GM21367 (cell line): ENCODE measurements at regions not wholly inside any gene's neighbourhood (a gene's known extent, or its start where the extent isn't known, plus 50 kb on each side); places are given as distances from the start of the nearest gene placed in this dataset.

Experiments
- ATAC-seq: cut with Tn5 transposase; IDR thresholded peaks from one replicate; pipeline ENCODE4 v1.9.1; 2021; ENCODE audit not compliant: unreplicated experiment

DNA sequence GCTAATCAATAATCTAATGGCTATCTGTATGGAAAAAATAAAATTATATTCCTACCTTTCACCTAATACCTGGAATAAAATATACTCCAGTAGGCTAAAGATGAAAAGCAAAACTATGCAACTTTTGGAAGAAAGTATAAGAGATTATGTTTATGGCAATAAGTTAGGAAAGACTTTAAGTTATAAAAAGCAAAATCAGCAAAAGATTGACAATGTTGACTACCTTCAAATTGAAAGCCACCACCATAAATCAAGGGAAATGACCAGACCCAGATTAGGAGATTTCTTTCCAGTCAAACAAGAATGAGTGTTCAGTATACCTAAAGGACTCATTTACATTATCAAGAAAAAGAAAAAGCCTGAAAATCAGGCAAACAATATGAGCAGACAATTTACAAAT lies 159.1 kb upstream of the ZBED5 start:
- ATAC-seq: no peak

DNA sequence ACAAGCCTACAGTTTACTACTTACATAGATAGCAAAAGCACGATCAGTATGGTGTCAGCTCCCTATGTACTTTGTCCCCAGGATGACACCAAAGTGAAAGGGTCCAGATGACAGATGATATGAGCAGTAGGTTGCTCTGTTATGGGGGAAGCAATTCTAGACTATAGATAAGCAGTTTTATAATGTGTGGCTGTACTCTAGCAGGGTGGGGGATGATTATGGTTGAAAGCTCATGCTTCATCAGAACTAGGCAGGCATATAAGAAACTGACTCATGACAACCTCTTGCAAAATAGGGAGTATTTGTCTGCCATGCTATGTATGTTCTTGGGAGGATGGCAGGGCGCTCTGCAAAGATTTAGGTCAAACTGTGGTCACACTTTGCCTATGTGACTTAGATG lies 158.2 kb upstream of the ZBED5 start:
- no peak for ATAC-seq

DNA sequence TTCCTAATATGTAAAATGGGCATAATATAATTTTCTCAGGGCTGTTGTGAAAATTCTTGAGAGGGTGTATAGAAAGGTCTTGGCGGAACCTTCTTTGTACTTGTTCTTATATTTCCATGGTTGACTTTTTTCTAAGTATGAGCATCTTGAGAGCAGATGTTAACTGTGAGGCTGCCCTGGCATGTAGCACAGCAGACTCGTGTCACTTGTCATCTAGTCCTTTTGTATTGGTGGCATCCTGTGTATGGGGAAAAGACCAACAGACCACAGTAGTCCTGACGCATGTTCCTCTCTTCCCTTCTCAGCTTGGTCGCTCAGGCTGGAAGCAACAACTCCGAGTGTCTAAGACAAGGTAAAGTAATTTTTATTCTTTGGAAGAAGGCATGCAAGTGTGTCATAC lies 153.8 kb upstream of the ZBED5 start:
- ATAC-seq: no peak

DNA sequence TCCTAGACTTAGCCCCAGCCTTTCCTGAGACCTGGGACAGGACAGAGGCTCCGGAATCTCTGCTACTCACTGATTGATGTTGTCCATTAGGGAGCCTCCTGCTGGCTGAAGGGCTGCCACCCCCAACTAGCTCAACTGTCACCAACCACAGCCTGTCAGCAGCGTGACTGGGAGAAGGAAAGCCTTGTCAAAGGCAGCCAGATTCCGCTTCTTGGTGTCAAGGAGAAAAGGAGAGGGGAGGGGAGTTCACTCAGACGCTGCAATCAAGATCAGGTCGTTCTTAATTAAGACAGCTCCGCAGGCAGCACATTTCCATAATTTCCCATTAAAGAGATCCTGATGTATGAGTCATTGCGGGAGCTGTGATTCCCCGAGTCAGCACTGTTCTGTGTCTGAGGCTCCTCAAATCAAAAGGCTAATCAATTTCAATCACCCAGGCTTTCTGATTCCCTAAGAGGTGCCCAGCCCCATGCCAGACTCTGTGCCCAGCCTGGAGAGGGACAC lies 152.8 kb upstream of the ZBED5 start:
- no peak for ATAC-seq

DNA sequence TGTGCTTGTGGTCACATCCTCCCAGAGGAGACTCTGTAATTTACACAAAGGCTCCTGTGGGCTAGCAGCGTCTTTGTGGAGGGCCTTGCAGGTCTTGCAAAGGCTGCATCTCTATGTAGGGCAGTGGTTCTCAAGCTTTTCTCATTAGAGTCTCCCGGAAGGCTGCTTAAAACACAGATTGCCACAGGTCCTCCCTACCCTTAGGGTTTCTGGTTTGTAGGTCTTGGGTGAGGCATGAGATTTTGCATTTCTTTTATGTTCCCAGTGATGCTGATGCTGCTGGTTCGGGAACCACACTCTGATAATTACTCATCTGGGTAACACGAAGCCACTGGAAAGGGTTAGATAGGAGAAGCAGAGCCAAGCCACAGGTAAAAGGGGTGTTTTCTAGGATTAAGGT lies 151.3 kb upstream of the ZBED5 start:
- ATAC-seq: no peak

DNA sequence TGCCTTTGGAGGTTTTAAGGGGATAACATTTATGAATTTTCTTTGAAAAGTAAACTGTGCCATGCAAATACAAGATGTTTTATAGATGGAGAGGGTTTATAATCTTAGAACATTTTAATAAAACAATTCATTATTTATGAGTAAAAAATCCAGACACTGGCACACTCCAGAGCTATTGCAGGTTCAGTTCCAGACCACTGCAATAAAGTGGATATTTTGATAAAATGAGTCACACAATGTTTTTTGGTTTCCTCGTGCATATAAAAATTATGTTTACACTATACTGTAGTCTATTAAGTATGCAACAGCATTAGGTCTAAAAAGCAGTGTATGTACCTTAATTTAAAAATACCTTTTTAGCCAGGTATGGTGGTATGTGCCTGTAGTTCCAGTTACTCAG lies 146.2 kb upstream of the ZBED5 start:
- no peak for ATAC-seq

DNA sequence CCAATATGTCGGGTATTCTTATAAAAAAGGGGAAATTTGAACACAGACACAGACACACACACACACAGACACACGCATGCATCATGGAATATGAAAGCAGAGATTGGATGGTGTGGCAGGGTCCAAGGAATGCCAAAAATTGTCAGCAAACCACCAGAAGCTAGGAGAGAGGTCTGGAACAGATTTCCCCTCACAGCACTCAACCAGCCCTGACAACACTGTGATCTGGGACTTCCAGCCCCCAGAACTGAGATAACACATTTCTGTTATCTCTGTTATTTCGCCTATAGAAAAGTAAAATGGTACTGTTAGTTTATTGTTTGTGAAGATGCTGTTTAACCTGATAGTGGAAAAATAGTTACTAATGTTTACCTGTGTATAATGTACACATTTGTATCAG lies 145.4 kb upstream of the ZBED5 start:
- no peak for ATAC-seq

DNA sequence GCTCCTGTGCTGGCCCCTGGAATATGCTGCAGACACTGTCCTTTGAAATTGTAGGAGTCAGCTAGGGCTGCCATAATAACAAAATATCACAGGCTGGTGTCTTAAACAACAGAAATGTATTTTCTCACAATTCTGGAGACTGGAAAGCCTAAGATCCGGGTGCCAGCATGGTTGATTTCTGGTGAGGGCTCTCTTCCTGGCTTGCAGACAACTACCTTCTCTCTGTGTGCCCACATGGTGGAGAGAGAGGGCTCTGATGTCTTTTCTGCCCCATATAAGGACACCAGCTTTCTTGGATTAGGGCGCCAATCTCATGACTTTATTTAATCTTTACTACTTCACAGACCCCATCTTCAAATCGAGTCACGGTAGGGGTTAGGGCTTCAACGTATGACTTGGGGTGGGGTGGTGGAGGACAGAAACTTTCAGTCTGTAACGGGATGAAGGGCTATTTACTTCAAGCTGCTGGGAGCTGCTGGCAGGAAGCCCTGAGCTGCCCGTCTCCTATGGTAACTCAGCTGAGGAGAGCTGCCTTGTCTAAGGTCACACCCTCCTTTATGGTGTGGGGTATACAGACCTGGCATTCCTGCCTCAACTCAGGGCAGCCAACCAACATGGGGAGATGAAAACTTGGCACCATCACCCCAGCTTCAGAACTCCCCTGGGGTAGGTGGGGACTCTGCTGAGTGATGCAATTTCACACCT lies 142.9 kb upstream of the ZBED5 start:
- no peak for ATAC-seq

DNA sequence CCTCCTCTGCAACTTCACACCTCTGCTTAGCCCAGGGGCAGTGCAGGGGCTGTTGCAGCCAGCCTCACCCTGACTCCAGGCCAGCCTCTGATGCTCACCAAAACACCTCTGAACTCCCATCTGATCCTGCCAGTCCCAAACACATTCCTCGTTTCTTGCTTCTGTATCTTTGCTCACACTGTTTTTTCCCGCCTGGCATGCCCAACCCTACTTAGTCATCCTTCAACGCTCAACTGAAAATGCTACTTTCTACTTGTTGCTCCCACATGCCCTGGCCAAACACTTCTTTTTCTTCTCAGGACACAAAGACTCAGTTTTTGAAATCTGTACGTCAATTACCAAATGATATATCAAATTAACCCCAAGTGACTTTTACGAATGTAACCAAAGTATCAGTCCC lies 140.8 kb upstream of the ZBED5 start:
- ATAC-seq: no peak

DNA sequence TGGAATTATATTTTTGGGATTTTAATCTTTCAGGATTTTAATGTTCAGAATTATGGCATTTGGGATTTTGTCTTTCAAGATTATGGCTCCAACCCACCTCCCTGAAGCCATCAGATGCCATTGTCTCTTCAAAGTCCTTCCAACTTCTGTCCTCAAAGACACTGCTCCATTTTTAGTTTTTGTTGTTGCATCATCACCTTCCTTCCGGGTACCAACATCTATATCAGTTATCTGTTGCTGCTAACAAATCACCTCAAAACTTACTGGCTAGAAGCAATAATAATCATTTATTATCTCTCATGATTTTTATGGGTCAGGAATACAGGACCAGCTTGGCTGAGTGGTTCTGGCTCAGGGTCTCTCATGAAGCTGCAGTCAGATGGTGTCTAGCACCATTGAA lies 138.8 kb upstream of the ZBED5 start:
- ATAC-seq: no peak

DNA sequence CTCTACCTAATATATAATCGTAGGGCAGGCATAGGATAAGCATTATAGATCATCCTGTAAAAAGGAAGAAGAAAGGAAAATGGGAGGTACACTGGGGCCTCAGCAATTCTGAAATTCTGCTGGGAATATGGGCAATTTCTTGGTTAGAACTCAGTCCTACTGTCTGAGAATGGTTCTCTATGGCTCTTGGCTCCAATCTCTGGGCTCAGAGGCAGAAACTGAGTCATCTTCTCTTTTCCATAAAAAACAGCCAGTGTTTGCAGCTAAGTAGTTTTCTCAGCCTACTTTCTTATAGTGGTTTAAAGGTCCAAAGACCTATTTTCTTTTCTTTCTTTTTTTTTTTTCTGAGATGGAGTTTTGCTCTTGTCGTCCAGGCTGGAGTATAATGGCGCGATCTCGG lies 135.8 kb upstream of the ZBED5 start:
- ATAC-seq: no peak

DNA sequence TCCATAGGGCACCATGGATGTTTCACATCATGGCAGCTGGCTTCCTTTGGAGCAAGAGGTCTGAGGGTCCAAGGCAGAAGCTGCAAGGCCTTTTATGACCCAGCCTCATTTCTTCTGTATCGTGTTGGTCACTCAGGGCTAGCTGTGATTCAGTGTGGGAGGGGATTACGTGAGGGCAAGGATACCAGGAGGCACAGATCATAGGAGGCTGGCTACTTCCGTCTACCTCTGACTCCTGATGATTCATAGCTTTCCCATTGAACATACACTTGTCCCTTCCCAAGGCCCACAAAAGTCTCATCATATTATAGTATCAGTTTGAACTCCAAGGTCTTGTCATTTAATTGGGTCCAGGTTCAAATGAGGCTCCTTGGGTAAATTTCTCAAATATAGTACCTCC lies 135.3 kb upstream of the ZBED5 start:
- no peak for ATAC-seq

DNA sequence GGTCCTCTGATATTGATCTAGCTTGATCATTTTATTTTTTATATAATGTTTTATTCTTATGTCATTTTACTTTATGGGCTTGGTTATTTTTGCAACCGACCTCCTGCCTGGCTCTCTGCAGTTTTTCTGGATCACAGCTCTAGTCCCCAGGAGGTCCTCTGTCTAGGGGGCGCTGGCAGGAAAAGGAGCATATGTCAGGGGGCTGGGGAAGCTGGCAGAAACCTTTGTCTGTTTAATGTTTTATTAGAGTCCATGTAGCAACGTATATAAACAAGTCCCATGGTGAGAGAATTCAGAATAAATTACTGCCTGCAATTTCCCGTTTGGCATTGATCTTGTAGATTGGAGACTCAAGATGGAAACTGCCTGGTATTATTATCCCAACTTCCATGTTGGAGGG lies 133.5 kb upstream of the ZBED5 start:
- ATAC-seq: no peak

DNA sequence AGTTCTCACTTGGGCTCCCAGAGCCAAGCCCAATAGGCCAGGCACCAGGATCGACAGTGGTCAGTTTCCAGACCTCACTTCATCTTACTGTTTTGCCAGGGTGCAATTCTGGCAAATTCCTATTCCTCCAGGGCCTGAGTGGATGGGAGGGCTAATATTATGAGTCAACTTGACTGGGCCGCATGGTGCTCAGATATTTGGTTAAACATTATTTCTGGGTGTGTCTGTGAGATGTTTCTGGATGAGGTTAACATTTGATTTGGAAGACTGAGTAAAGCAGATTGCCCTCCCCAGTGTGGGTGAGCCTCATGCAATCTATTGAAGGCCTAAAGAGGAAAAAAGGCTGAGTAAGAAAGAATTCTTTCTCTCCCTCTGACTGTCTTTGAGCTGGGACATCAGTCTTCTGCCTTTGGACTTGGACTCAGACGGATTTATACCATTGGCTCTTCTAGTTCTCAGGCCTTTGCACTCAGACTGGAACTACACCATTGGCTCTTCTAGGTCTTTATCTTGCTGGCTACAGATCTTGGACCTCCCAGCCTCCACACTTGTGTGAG lies 132.9 kb upstream of the ZBED5 start:
- ATAC-seq: no peak

DNA sequence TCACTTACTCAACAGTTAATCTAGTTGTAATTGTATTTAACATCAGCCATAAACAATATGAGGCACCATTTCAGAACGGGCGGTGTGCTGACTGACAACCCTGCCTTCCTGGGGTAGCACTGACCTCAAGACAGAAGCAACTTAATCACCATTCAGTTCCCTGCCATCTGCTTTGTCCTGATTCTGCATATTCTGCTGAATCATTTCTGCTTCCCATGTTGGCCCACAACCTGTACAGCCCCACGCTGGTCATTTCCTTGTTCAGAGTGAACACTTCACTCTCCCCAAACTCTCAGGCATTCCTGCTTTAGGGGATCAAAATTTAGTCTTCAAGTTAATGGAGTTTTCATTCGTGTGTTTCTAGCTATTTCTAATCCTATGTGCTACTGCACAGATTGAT lies 132.3 kb upstream of the ZBED5 start:
- no peak for ATAC-seq

DNA sequence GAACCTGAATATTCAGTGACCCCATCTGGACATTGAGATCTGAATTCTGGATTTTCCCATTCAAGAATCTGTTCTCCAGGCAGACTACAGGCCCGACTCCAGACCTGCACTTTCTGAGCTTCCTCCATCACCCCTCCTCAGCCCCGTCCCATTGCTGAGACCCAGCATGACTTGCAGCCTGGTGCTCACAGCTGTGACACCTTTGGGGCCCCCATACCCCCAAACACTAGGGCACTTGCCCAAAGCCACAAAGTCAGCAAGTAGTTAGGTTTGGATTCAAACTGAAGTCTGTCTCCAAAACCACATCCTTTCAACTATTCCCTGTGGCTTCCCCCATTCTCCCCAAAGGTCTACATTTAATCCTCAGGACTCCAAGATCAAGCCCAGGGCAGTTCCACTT lies 128.2 kb upstream of the ZBED5 start:
- no peak for ATAC-seq

DNA sequence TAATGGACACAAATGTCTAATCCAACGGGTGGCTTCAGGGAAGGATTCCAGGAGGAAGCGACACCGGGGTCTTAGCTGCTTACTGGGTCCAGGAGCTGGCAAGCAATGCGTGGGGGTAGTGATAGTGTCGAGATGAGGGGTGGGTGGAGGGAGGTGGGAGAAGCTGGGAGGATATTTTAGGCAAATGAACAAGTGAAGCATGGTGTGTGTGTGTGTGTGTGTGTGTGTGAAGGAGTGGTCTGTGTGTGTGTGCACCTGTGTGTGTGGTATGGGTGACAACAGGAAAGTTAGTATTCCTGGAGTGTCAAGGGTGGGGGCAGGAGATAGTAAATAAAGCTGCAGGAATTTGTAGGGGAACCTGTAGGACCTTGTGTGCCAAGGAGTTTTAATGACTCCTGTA lies 126.9 kb upstream of the ZBED5 start:
- no peak for ATAC-seq

DNA sequence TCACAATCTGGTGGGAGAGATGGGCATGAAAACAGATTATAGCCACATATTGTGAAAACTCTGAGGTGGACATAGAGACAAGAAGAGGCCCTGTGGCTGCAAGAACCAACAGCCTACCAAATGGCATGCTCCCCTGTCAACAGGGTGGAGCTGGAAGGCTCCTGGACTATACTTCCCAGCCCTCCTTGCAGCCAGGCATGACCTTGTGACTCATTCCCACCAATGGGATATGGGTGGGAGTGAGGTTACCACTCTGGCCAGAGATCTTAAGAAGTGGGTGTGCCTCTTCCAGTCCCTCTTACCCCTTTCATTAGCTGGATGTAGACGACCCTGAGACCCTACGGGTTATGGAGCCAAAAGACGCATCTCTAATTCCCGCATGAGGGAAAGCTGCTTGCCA lies 126.4 kb upstream of the ZBED5 start:
- ATAC-seq: no peak

DNA sequence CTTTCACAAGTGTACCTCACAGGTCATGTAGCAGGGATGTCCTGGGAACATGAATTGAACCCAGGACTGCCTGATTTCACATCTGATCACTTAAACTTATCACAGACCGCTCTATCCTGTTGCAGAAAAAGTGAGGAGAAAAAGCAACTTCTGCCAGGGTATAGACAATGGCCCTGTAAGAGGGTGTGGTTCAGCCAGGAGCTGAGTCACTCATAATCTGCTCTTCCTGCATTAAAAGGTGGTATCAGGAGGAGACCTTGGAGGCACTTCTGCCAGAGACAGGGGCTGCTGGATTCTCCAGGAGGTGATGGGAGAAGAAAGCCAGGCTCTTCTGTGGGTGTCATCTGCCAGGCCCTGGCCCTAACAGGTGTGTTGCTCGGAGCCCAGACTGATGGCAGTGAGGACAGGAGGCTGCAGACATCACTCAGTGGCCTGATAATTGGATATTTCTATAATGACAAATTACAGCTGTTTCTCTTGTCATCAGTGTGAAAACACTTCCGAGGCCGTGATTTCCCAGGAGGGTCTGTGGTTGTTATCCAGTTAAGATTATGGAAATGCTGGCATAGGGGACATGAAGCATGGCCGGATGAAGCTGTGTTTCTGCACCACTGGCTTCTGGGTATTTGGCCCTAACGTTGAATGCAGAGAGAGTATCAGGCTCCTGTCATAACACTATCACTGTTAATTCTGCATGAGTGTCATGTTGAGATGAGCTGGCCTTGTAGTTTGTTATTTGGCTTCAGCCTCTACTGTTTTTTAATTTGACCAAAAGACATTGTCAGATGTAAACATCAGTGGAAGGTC lies 125.1 kb upstream of the ZBED5 start:
- no peak for ATAC-seq

DNA sequence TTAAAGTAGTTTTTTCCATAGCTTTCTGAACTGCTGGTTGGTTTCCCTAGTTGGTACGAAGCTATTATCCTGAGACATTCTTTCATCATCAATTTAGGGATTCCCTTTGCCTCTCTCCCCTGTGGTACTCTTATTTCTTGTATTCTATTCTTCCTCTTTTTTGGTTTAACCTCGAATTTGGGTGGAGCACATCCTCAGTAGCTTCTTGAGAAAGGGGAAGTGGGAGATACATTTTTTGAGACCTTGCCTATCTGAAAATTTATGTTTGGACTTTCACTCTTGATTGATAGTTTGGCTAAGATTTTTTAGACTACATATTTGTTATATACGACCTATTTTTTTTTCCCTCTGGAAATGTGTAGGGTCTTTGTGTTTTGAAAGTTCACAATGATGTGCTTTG lies 121.7 kb upstream of the ZBED5 start:
- ATAC-seq: no peak

DNA sequence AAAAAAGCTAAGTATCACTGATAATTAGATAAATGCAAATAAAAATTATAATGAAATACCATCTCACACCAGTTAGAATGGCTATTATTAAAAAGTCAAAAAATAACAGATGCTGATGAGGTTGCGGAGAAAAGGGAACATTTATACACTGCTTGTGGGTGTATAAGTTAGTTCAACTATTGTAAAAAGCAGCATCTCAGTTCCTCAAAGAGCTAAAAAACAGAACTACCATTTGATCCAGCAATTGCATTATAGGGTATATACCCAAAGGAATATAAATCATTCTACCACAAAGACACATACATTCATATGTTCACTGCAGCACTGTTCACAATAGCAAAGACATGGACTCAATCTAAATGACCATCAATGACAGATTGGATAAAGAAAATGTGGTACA lies 120.3 kb upstream of the ZBED5 start:
- ATAC-seq: no peak

DNA sequence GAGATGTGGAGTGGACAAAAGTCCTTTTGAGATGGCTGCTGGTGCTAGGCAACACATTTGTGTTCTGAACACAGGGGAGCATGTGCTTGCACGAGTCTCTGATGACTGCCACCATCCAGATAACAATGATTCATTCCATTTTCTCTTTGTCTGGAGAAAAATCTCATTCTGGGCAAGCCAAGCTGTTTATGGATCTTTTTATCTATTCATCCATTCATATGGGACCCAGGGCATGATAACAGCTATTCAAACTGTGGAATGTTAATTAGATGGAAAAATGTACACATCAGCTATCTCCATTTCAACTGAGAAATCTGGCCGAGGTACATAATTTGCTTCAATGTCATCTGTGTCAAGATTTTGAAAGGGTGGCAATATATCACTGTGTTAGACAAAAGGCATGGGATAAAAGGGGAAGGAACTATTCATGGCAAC lies 117.5 kb upstream of the ZBED5 start:
- no peak for ATAC-seq
